AG04450 (cell line): ENCODE measurements at regions not wholly inside any gene's neighbourhood (a gene's known extent, or its start where the extent isn't known, plus 50 kb on each side); places are given as distances from the start of the nearest gene placed in this dataset.
"Not testable (repeated sequence)": the region's sequence is repeated elsewhere in the genome, so short reads cannot be mapped to it uniquely, and the experiment has no call there.

Experiments used
- CTCF ChIA-PET: fragments of 300-600, 350-600 bp; formaldehyde crosslinking; extraction: SDS; loops from one replicate; lab custom pipeline; 2022; ENCODE audit warnings: antibody characterized with exemption, inconsistent platforms; lab: Charles Lee
- POLR2A ChIA-PET: fragments of 350-600 bp; formaldehyde crosslinking; extraction: SDS; loops from one replicate; lab custom pipeline; 2021; ENCODE audit warnings: antibody characterized with exemption, inconsistent platforms; lab: Yijun Ruan, JAX
- DNase-seq: peaks from one replicate; pipeline ENCODE4 v3.0.0-alpha.2; 2011; ENCODE audit warnings: low read depth, low spot score
- H3K27ac ChIP-seq: one replicate; pipeline ENCODE4 v1.5.1; 2012; ENCODE audit warnings: low read depth, low read length, control low read depth
- H3K27me3 ChIP-seq: one replicate; pipeline ENCODE4 v1.6.0; 2012; ENCODE audit warnings: low read length; ENCODE audit not compliant: control insufficient read depth, insufficient read depth
- H3K4me3 ChIP-seq: 2 replicates; pipeline ENCODE4 v1.5.1; 2011; ENCODE audit warnings: mild to moderate bottlenecking, low read depth, low read length, control low read depth
- H3K9me3 ChIP-seq: 2 replicates; pipeline ENCODE4 v1.5.1; 2012; ENCODE audit warnings: low read length; ENCODE audit not compliant: control insufficient read depth, insufficient read depth
- TF ChIP-seq, protein P1 (sequence below): IDR thresholded peaks from 2 replicates; pipeline ENCODE4 v1.5.1; 2011; ENCODE audit warnings: low read depth, low read length, control low read depth, inconsistent platforms

DNA sequence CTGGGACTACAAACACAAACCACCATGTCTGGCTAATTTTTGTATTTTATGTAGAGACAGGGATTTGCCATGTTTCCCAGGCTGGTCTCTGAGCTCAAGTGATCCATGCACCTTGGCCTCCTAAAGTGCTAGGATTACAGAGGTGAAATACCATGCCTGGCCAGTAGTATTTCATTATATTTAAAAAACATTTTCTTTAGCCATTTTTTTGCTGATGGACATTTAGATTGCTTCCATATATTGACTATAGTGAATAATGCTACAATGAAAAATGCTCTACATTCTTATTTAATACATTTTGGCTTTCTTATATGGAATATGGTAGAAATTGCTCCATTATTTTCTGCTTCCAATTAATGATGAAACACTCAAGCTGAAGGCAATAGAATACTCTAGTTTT lies 1439.7 kb downstream of the FSTL5 start:
- ChIA-PET CTCF (no interaction called here), POLR2A (no interaction called here)
- H3K27ac ChIP-seq, result no peak overlapping the region
- no peaks in the 10 kb centered on the region for H3K27me3 ChIP-seq
- TF ChIP-seq, protein P1, sequence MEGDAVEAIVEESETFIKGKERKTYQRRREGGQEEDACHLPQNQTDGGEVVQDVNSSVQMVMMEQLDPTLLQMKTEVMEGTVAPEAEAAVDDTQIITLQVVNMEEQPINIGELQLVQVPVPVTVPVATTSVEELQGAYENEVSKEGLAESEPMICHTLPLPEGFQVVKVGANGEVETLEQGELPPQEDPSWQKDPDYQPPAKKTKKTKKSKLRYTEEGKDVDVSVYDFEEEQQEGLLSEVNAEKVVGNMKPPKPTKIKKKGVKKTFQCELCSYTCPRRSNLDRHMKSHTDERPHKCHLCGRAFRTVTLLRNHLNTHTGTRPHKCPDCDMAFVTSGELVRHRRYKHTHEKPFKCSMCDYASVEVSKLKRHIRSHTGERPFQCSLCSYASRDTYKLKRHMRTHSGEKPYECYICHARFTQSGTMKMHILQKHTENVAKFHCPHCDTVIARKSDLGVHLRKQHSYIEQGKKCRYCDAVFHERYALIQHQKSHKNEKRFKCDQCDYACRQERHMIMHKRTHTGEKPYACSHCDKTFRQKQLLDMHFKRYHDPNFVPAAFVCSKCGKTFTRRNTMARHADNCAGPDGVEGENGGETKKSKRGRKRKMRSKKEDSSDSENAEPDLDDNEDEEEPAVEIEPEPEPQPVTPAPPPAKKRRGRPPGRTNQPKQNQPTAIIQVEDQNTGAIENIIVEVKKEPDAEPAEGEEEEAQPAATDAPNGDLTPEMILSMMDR, result no peak
- H3K9me3 ChIP-seq, result peaks cover 11% of the 10 kb centered on the region
- no peak for DNase-seq
- H3K4me3 ChIP-seq, result no peak overlapping the region

DNA sequence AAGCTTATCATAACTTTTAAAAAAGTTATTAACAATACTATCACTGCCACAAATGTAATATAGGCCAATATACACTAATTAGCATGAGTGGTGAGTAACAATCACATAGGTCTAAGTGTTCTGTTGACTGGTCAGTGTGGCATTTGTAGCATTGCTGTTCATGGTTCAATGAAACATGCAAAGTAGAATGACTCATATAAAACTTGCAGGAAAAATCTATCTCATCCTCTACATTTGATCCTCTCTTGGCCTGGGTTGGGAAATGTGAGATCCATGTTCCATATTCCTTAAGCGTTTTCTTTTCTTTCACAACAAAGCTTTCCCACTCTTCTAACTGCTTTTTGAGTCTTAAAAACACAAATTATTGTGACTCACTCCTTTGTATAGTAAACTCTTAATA lies 1418.7 kb downstream of the FSTL5 start:
- ChIA-PET CTCF (no interaction called here), POLR2A (no interaction called here)
- DNase-seq, result no peak
- Histone ChIP-seq H3K27me3 (no peaks in the 10 kb centered on the region), H3K27ac (no peak overlapping the region), H3K4me3 (no peak overlapping the region), H3K9me3 (peaks cover 12% of the 10 kb centered on the region)
- TF ChIP-seq, protein P1, result no peak

GRCh38 chr4:160746585-160746984 lies 1417.2 kb downstream of the FSTL5 start:
- CTCF ChIA-PET, H3K27me3 ChIP-seq, POLR2A ChIA-PET, H3K27ac ChIP-seq, DNase-seq, H3K9me3 ChIP-seq, H3K4me3 ChIP-seq: not testable (repeated sequence)

GRCh38 chr4:160772668-160773067 lies 1391.1 kb downstream of the FSTL5 start:
- CTCF ChIA-PET, result no interaction called here
- H3K4me3 ChIP-seq, result no peak overlapping the region
- peaks cover 2% of the 10 kb centered on the region; the same call in 1 of the 2 replicates for H3K9me3 ChIP-seq
- no peak overlapping the region for H3K27ac ChIP-seq
- H3K27me3 ChIP-seq, result no peaks in the 10 kb centered on the region
- TF ChIP-seq, protein P1, result no peak
- DNase-seq, result no peak
- POLR2A ChIA-PET, result no interaction called here

DNA sequence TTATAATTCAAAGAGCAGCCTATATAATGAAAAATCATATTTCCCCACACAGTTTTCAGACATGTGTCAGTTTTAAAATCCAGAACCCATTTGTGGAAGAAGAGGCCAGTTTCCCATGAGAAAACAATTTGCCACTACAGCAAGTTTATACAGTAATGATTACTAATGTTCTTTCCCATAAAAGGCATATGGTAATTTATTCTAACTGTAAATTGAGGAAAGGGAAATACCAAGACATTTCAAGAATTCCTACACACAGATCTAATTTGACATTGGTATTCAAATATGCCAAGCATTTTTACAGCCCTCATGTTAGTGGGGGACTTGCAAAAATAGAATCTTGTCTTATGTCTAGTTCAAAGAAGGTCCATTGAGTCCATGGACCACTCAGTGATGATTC lies 1368.6 kb downstream of the FSTL5 start:
- no peaks in the 10 kb centered on the region for H3K27me3 ChIP-seq
- TF ChIP-seq, protein P1, result no peak
- H3K4me3 ChIP-seq, result no peak overlapping the region
- DNase-seq, result no peak
- CTCF ChIA-PET, result no interaction called here
- POLR2A ChIA-PET, result no interaction called here
- no peak overlapping the region for H3K27ac ChIP-seq
- no peaks in the 10 kb centered on the region; the same call in 1 of the 2 replicates for H3K9me3 ChIP-seq

DNA sequence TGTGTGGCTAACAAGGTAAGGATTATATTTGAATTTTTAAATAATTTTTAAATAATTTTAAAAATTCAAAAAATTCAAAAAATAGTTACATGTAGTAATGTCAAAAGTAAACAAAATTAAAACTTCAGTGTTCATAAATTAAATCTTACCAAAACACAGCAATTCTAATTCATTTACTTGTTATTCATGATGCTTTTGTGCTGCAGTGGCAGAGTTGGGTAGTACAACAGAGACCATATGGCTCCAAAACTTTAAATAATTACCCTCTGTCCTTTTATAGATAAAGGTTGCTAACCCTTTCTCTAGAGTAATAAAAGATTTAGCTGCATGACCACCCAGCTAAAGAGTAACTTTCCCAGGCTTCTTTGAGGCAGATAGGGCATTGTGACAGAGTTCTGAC lies 1355.6 kb downstream of the FSTL5 start:
- POLR2A ChIA-PET, result no interaction called here
- H3K4me3 ChIP-seq, result no peak overlapping the region

More for the DNA sequence above, 1355.6 kb downstream of the FSTL5 start:
- DNase-seq, result no peak
- Histone ChIP-seq H3K9me3 (no peaks in the 10 kb centered on the region), H3K27me3 (no peaks in the 10 kb centered on the region), H3K27ac (no peak overlapping the region)
- TF ChIP-seq, protein P1, result no peak
- CTCF ChIA-PET, result no interaction called here
